GM19351 (cell line): ENCODE measurements at regions not wholly inside any gene's neighbourhood (a gene's known extent, or its start where the extent isn't known, plus 50 kb on each side); places are given as distances from the start of the nearest gene placed in this dataset.

Experiments used
- ATAC-seq: cut with Tn5 transposase; IDR thresholded peaks from one replicate; pipeline ENCODE4 v1.9.1; 2021; ENCODE audit warnings: mild to moderate bottlenecking, moderate library complexity; ENCODE audit not compliant: unreplicated experiment

DNA sequence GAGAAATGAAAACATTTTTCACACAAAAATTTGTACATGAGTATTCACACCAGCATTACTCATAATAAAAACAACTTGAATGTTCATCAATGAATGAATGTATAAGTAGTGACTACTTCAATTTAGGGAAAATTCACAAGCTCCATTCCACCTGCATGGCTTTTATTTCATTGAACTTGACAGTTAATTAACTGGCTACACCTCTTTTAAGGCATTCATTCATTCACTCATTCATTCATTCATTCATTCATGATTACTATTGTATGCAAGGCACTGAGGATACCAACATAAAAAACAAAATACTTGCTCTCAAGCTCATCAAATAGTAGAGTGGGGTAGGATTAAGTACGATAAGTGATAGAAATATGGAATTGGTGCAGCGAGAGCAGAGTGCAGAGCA is 198.3 kb upstream of the DLGAP1 start:
- no peak for ATAC-seq

DNA sequence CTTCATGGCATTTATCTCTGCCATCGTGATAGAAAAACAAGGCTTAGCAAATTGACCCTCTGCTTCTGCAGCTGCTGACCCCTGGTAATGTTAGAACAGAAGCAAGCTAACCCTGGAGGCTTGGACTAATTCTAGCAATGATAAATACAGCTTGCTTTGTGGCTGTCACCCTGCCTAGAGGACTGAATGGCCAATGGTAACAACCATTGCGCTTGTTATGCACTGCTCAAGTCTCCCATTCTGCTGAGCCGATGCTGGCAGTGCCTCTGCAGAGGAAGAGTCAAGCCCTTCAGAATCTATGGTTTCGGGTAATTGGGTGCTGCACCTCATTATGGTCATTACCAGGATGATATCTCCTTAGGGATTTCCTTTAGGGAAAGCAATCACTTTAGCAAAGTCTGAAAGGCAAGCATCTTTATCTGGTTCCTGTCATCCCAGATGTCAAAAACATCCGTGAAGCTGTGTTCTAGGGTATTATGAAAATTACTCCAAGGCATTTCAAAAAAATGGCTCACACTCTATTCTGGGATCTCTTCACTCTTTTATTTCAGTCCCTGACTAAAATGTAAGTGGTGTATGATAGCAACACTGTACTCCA is 186.8 kb upstream of the DLGAP1 start:
- no peak for ATAC-seq

DNA sequence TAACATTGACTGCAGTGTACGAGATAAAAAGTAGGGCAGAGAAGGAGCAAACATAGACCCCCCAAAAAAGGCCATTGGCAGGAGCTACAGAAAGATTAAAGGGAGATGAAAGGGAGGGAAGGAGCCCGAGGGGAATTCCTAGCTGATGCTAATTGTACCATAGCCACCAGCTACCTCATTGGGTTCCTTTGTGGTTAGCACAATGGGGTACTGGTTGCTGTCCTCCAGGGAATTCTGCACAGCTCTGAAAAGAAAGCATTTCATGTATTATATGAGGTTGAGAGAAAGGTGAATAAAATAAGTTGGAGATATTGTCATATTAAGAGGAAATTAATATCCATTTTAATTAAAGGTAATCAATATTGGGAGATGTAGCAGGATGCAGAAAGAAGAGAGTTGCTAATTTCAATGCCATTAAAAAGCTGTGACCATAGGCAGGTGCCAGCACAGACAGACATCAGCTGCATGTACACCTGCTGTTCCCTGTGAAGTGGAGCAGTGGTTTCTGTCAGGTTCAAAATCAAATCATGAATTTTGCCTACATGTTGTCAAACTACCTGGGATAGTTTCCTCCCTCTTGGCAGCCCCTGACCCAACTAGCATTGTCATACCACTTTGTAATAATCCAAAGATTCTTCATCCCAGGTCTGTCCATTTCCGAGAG is 185.4 kb upstream of the DLGAP1 start:
- no peak for ATAC-seq

DNA sequence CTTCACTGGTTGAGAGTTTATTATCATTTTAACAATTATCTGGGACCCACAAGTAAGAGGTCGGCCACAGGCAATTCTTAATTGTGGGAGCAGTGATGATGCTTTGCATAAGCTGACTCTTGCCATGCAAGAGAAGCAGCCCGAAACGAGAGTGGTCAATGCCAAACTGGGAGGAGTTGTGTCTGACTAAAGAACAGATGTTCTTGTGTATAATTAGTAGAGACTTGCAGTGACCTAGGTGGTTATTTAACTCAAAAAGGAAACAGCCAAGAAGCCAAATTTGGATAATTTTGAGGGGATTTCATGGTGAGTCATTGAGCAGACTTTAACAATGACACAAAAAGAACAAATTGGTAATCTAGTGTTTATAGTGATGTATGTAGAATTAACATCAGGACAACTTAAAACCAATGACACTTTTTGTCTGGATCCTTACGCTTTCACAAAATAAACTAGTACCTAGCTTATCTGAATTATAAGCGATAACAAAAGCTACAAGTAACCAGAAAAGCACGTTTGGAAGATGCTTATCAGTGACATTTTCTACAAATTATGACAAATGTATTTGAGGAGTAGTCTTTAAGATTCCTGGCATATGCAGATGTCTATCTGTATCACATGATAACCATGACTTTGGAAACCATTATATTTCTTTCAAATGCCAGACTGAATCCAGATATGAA is 184.7 kb upstream of the DLGAP1 start:
- peak; percentile 85 for ATAC-seq

DNA sequence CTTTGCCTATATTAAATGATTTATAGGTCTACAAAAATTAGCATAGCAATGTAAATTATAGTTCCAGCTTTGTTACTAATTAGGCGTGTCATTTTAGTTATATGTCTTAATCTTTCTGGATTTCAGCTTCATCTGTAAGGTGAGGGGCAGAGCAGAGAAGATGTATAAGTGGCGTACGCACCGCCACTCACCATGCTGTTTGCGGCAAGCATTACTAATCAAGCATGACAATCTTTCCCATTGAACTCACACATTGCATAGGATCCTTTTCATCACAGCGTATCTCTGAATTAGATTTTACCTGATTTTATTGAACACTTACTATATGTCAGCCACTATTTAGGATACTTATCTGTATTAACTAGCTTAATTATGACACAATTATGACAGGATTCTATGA is 183.6 kb upstream of the DLGAP1 start:
- no peak for ATAC-seq

DNA sequence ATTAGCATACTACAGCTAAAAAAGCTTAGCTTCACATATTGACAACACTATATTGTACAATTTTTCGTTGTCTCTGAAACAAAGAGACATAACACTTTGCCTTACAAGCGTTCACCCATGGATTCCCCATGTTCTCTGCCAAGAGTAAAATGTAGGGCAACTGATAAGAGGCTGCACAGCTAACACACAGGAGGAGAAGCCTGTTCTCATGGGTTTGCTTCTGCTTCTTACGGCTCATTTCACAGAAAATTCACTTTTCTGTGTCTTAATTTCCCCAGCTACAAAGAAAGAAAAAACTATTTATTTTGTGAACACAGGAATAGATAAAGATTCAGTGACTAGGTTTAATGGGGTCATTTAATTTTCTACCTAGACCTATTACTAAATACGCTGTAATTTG is 182.8 kb upstream of the DLGAP1 start:
- ATAC-seq, result no peak

DNA sequence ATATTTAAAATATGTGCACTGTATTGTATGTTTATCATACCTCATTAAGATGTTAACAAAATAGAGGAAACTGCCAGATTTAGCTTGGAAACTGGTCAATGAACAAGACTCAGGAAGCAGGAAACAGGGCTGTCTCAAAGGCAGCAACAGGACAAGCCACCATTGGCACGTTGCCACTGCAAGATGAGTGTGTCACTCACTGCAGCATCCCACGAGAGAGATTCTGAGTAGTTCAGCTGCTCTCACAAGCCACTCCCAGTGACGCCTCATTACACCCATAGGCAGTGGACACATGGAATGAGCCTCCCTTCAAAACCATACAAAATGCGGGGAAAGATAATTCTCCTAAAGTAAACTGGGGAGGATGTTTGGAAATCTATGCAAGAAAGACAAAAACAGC is 181.9 kb upstream of the DLGAP1 start:
- ATAC-seq, result no peak

DNA sequence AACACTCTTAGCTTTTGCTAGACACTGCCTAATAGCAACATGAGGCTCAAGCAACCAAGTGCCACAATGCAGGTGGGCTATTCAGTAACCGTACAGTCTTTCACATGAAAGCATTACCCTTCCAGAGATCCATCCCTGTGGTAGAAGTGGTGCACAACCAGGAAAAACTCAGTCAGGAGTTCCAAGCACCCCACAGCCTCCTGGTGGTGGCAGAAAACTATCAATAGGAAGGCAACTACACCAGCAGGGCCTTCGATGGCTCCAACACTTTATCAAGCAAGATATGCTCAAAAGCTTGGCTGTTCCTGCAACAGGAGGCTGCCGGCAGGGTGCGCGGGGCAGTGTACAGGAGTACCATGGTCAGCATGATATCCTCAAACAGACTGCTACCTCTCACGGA is 176.1 kb upstream of the DLGAP1 start:
- no peak for ATAC-seq

DNA sequence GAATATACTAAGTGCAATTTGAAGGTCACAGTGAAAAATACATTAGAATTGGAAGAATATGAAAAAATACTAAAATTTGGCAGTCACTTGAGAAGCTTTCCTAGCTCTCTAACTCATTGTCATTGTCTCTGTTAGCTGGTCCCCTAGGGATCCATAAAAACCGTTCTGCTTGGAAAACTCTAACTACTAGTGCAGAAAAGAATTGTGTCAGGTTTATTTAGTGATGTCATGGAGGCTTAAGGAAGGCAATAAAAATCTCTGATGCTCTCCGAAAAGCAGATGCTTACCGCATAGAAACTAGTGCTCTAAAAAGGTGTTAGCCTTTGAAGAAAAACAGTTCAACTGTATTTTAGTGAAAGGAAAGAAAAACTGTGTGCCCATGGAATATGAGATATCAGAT is 150.1 kb upstream of the DLGAP1 start:
- no peak for ATAC-seq

DNA sequence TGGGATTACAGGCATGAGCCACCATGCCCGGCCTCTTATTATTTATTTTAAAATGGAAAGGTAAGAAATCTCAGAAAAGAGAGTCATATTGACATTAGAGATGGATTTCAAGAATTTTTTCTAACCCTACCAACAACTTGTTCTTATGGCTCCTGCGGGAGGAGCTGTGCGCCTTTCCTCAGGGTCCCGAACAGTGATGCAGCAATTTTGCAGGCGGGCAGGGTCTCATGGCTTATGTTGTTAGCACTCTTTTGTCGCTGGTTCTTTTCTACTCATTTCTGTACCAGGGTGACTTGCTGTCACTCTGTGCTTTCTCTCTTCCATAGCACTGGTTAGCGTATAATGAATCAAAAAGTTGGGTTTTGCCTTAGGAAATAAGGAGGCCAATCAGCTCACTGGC is 148.8 kb upstream of the DLGAP1 start:
- ATAC-seq, result no peak

DNA sequence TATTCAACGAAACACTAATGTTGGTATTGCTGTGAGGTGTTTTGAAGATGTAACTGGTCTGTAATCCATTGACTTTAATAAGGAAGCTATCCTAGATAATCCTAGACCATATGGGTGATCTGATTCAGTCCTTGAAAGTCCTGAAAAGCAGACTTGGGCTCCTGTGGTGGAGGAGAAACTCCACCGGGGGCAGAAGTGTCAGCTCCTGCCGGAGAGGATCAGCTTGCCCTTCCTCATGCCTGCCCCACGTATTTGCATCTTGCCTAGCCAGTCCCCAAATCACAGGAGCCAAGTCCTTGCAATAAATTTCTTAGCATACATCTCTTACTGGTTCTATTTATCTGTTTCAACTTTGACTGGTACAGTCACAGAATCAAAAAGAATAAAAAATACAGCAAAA is 144.2 kb upstream of the DLGAP1 start:
- ATAC-seq, result no peak

DNA sequence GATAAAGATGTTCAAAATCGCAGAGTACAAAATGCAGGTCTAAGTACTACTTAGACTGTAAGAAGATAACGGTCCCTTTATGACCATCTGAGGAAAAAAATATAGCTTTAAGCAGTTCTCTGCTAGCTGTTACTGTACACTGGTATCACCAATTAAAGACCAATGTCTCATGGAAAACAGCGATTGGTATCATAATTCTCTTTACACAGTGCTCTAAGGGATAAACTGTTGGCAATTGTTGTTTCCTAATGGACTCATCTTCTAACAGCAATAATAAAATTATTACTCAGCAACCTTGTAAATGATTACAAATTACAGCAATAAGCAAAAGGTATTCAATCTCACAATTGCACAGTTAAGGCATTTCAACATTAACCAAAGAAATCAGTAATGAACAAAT is 142.2 kb upstream of the DLGAP1 start:
- no peak for ATAC-seq

DNA sequence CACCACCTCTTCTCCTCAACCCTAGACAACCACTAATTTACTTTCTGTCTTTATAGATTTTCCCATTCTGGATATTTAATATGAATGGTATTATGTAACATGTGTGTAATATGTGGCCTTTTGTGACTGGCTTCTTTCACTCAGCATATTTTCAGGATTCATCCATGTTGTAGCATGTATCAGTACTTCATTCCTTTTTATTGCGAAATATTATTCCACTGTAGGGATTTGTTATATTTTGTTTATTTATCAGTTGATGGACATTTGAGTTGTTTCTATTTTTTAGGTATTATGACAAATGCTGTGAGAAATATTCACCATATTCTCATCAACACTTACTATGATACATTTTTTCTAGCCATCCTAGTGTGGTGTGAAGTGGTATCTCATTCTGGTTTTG is 138.8 kb upstream of the DLGAP1 start:
- ATAC-seq, result no peak

DNA sequence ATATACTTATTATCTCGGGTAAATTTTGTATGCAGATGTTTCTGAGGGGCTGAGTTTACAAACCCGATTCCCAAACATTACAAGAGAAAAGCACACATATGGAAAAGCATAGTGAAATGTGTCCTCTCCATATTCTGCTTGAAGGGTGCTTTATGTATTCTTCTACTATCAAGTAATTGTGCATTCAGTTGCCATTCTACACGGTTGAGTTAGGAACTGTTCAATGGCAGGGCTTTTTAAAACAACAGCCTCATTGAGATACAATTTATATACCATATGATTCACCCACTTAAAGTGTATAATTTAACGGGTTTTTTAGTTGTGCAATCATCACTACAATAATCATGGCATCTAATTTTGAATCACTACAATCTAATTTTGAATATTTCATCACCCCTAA is 138.4 kb upstream of the DLGAP1 start:
- no peak for ATAC-seq

DNA sequence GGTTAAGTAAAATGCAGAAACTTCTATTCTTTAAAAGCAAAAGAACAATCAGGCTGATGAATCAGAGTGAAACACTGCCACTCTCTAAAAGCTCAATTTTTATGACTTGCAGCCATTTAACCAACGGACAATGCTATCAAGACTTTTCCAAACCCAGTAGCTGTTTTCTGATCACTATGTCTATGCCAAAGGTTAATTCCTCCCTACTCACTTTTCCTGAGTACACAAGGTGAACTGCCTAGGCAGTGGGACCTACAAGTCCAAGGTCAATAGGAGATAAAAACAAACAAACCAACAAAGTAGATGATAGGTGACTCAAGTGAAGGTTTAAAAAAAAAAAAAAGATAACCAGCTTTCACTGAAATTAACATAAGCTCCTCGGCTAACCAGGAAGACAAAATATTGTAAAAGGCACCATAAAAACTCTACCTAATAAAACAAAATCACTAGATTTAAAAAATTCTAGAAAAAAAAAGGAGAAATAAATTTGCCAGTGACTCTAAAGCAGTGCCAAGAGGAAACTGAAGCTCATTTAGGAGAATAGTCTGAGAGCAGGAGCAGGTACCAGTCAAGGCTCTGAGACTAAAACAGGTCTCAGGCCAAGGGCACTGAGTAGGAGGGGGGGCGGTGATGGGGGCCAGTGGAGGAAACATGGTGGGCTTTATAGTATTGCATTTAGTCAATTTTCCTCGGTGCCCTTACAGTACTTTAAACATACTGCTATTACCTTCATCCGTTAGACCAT is 134.1 kb upstream of the DLGAP1 start:
- ATAC-seq, result no peak

DNA sequence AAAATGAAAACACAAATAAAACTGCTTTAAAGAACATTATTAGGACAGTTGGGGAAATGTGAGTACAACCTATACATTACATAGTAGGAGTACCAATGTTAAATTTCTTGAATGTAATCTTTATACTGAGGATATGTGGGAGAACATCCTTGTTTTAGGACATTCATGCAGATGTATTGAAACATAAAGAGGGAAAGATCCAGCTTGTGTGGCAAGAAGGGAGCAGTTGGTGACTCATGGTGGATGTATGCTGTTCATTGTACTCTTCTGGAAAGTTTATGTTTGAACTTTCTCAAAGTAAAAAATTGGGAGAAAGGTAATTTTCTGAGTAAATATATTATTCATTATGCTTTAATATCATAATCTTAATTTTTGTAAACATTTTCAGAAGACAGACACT is 132.1 kb upstream of the DLGAP1 start:
- ATAC-seq, result no peak

DNA sequence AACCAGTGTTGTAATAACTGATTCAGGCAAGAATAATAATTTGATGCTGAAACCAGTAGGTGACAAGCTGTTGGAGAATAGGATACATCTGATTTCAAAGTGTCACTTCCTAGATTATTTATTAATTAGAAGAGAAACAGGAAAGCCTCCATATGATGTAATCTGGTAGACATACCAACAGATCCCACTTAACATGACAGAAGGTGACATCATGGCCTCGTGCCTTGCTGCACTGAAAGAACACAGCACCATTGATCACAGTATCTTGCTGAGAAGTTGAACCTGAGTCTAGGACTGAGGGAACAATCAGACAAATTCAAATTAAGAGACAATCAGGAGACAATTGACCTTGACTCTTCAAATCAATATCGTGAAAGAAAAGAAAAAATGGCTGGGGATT is 131.6 kb upstream of the DLGAP1 start:
- no peak for ATAC-seq

DNA sequence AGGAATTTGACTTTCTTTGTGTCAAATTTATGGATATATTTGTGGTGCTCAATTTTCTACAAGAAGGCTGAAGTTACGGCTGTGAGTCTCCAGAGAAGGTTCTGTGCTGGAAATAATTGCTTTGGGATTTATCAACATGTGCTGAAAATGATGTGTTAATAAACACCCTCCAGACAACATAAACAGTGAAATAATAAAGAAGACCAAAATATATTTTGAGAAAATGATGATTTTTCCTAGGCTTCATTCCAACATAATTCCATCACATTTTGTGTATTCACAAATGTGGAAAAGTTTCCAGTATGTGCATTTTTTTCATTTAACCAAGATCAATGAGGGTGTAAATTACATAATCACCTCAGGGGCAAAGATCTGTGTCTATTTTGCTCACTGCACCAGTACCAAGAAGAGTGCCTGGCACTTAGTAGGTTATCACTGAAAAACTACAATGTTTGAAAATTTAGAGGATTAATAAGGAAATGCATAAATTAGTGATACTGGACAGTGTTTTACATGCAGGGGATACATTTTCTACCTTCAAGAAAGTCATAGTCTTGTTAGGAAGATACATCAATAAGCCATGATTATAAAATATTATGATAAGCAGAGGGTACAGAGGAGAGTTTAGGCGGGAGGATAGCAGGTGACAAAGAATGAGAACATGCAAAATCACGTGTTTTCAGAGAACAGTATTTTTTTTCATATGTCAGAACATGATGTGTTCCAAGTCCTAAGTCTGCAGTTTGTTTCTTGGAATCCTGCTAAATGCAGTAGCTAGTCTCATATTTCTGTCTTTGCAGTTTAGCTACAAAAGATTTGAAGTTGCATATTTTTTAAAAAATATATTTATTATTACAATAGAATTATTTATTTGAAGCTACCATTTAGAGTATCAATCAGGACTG is 127.6 kb upstream of the DLGAP1 start:
- no peak for ATAC-seq

DNA sequence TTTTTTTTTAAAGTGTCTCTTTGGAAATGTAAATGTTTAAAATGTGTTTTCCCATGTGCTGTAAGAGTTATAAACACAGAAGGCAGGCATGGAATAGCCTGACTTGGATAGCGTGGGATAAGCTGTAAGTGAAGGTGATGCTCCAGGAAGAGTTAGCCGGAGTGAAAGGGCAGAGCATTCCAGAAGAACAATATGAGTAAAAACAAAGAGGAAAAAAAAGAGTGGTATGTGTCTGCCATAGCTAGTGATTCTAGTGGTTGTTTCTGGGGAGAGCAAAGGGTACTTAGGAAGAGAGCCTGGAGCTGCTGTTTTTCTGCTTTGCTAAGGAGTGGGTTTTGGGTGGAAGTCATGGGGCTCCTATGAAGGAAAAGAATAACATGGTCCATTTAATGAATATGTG is 126.9 kb upstream of the DLGAP1 start:
- ATAC-seq, result no peak

DNA sequence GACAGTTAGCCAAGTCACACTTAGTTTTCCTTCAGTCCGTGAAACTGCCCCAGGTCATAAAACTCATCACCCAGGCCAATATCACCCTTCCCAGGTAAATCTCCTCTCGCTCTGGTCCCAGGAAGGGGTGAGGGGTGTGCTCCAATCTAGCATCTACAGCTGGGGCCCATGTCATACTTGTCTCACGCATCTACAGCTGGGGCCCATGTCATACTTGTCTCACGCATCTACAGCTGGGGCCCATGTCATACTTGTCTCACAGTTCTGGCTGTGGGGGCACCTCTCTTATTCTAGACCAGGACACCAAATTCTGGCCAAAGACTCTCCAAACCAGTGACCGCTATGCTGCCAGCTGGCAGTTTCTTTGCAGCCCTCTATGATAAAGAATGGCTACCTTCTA is 123.3 kb upstream of the DLGAP1 start:
- ATAC-seq, result no peak

DNA sequence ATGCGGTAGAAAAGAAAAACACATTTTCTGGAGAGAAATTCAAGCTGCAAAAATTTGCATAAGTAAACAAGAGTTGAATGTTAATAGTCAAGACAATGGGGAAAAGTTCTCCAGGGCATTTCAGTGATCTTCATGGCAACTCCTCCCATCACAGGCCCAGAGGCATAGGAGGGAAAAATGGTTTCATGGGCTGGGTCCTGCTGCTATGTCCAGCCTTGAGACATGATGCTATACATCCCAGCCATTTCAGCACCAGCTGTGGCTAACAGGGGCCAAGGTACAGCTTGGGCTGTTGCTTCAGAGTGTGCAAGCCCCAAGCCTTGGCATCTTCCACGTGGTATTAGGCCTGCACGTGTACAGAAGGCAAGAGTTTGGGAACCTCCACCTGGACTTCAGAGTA is 118.6 kb upstream of the DLGAP1 start:
- no peak for ATAC-seq
